CD4-positive, alpha-beta T cell treated with Interleukin-6 at 100 ng/mL for 8 hours (primary cell): ENCODE measurements at regions not wholly inside any gene's neighbourhood (a gene's known extent, or its start where the extent isn't known, plus 50 kb on each side); places are given as distances from the start of the nearest gene placed in this dataset.

Experiments used
- DNase-seq: peaks from one replicate; pipeline ENCODE4 v3.0.0-alpha.2; 2020; ENCODE audit warnings: mixed read lengths, low spot score

GRCh38 chr2:128894896-128895295 is 576.2 kb upstream of the HS6ST1 start:
- DNase-seq: no peak

- DNase-seq: no peak
These were observed 583.1 kb upstream of the HS6ST1 start for GRCh38 chr2:128901572-128902391.

GRCh38 chr2:128903637-128904036 is 585.0 kb upstream of the HS6ST1 start:
- DNase-seq: no peak

- DNase-seq: no peak
These were observed 592.6 kb upstream of the HS6ST1 start for GRCh38 chr2:128911276-128911675.

- no peak for DNase-seq
These were observed 595.7 kb upstream of the HS6ST1 start for GRCh38 chr2:128914320-128914719.

- DNase-seq: no peak
These were observed 603.1 kb upstream of the HS6ST1 start for GRCh38 chr2:128921751-128922150.

GRCh38 chr2:128922154-128922553 is 603.5 kb upstream of the HS6ST1 start:
- DNase-seq: no peak

- DNase-seq: no peak
These were observed 607.0 kb upstream of the HS6ST1 start for GRCh38 chr2:128925631-128926030.

GRCh38 chr2:128930101-128930500 is 611.4 kb upstream of the HS6ST1 start:
- DNase-seq: no peak

- DNase-seq: no peak
These were observed 621.7 kb upstream of the HS6ST1 start for GRCh38 chr2:128940378-128940777.

GRCh38 chr2:128941751-128942150 is 623.1 kb upstream of the HS6ST1 start:
- no peak for DNase-seq

GRCh38 chr2:128949360-128949759 is 630.7 kb upstream of the HS6ST1 start:
- DNase-seq: no peak

- no peak for DNase-seq
These were observed 632.1 kb upstream of the HS6ST1 start for GRCh38 chr2:128950758-128951157.

- no peak for DNase-seq
These were observed 639.6 kb upstream of the HS6ST1 start for GRCh38 chr2:128958241-128958640.

- DNase-seq: no peak
These were observed 649.0 kb upstream of the HS6ST1 start for GRCh38 chr2:128967646-128968045.

GRCh38 chr2:128969374-128969773 is 650.7 kb upstream of the HS6ST1 start:
- no peak for DNase-seq

GRCh38 chr2:128970332-128971116 is 651.9 kb upstream of the HS6ST1 start:
- DNase-seq: no peak

- no peak for DNase-seq
These were observed 654.9 kb upstream of the HS6ST1 start for GRCh38 chr2:128973566-128973965.

GRCh38 chr2:128978212-128978611 is 659.5 kb upstream of the HS6ST1 start:
- DNase-seq: no peak

GRCh38 chr2:128979182-128979581 is 660.5 kb upstream of the HS6ST1 start:
- DNase-seq: no peak

- DNase-seq: no peak
These were observed 661.8 kb upstream of the HS6ST1 start for GRCh38 chr2:128980475-128980874.

- DNase-seq: no peak
These were observed 662.7 kb upstream of the HS6ST1 start for GRCh38 chr2:128981353-128981752.

- DNase-seq: no peak
These were observed 663.3 kb upstream of the HS6ST1 start for GRCh38 chr2:128982001-128982400.
